Natural killer cell (primary cell): ENCODE measurements at regions not wholly inside any gene's neighbourhood (a gene's known extent, or its start where the extent isn't known, plus 50 kb on each side); places are given as distances from the start of the nearest gene placed in this dataset.

Experiments
- ATAC-seq, 3 donors: fragments of 150-1000 bp in 2 of 3; fragments of 200-7000 bp in 1 of 3; cut with Tn5 transposase; 1 replicate in 1 of 3; 2 replicates in 2 of 3; pipeline ENCODE4 v1.10.0; 2021; ENCODE audit warnings: mild to moderate bottlenecking in 2 of 3, moderate library complexity in 2 of 3
- DNase-seq, 2 donors: peaks; one replicate each; pipeline versions ENCODE4 v3.0.0 to v3.0.0-alpha.2; 2013 to 2021; ENCODE audit warnings: mixed read lengths in 1 of 2
- H3K27ac ChIP-seq: one replicate; pipeline ENCODE4 v1.5.1; 2013; ENCODE audit warnings: mild to moderate bottlenecking, low read length
- H3K27me3 ChIP-seq: one replicate; pipeline ENCODE4 v1.6.1; 2013; ENCODE audit warnings: low read length; ENCODE audit not compliant: control insufficient read depth, insufficient read depth
- H3K36me3 ChIP-seq: one replicate; pipeline ENCODE4 v1.6.1; 2013; ENCODE audit warnings: low read length; ENCODE audit not compliant: control insufficient read depth, insufficient read depth
- H3K4me1 ChIP-seq: one replicate; pipeline ENCODE4 v1.6.1; 2013; ENCODE audit warnings: low read length; ENCODE audit not compliant: control insufficient read depth, insufficient read depth
- H3K4me3 ChIP-seq: one replicate; pipeline ENCODE4 v1.5.1; 2013; ENCODE audit warnings: low read length
- H3K9me3 ChIP-seq: one replicate; pipeline ENCODE4 v1.6.1; 2013; ENCODE audit warnings: low read length; ENCODE audit not compliant: control insufficient read depth, insufficient read depth
- H3K27ac Mint-ChIP-seq, 2 donors: one replicate each; pipeline ENCODE4 v1.8.0; 2022; ENCODE audit warnings: mild to moderate bottlenecking in 2 of 2, mixed read lengths in 2 of 2, moderate library complexity in 1 of 2
- H3K27me3 Mint-ChIP-seq, 2 donors: one replicate each; pipeline ENCODE4 v1.8.0; 2022; ENCODE audit warnings: low read depth in 2 of 2, mixed read lengths in 2 of 2
- H3K36me3 Mint-ChIP-seq: one replicate; pipeline ENCODE4 v1.8.0; 2022; ENCODE audit warnings: mixed read lengths
- H3K4me1 Mint-ChIP-seq, 2 donors: one replicate each; pipeline ENCODE4 v1.8.0; 2022; ENCODE audit warnings: mixed read lengths in 2 of 2
- H3K4me3 Mint-ChIP-seq: one replicate; pipeline ENCODE4 v1.8.0; 2022; ENCODE audit warnings: mild to moderate bottlenecking, moderate library complexity, mixed read lengths
- H3K9me3 Mint-ChIP-seq, 2 donors: one replicate each; pipeline ENCODE4 v1.8.0; 2022; ENCODE audit warnings: mixed read lengths in 2 of 2
- WGBS: methylation state at CpG from one replicate; pipeline ENCODE4 v1.1.7; 2013; ENCODE audit warnings: missing lambda C conversion rate; ENCODE audit not compliant: insufficient coverage; 5-methylcytosine and 5-hydroxymethylcytosine counted together
- intact Hi-C: fragments of 100-400 bp; cut with micrococcal nuclease; formaldehyde crosslinking; loops from one replicate; pipeline ENCODE4 v1.14.2; 2022
- TF ChIP-seq, protein P1 (sequence below): fragments of 200-600 bp; IDR thresholded peaks from one replicate; pipeline ENCODE4 v1.8.0; 2022; ENCODE audit warnings: antibody characterized with exemption

DNA sequence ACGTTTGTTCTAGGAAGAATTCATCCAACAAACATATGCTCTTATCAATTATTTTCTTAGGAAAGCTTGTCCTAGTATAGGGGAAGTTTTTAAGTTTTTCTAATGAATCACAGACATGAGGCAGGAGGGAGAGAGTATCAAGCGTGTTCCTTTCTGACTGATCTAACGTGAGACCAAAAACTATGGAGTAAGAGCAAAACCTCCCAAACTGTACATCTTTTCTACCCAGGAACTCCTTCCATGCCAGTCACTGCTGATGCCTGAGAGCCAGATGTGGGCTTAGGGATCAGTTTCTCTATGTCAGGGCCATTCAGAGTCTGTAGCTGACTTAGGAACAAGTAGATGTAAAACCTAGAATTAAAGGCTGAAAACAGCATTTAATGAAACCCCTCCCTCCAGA, 51.7 kb upstream of the NFIB start:
- Histone ChIP-seq H3K4me1 (no peaks in the 10 kb centered on the region), H3K4me3 (no peak overlapping the region), H3K27ac (no peak overlapping the region), H3K36me3 (no peaks in the 10 kb centered on the region), H3K27me3 (peaks cover 3% of the 10 kb centered on the region), H3K9me3 (no peaks in the 10 kb centered on the region)
- no peak overlapping the region for H3K27ac Mint-ChIP-seq
- no peaks in the 10 kb centered on the region for H3K36me3 Mint-ChIP-seq
- WGBS = 71% methylated on average over 2 of the region's 3 CpGs
- TF ChIP-seq, protein P1, sequence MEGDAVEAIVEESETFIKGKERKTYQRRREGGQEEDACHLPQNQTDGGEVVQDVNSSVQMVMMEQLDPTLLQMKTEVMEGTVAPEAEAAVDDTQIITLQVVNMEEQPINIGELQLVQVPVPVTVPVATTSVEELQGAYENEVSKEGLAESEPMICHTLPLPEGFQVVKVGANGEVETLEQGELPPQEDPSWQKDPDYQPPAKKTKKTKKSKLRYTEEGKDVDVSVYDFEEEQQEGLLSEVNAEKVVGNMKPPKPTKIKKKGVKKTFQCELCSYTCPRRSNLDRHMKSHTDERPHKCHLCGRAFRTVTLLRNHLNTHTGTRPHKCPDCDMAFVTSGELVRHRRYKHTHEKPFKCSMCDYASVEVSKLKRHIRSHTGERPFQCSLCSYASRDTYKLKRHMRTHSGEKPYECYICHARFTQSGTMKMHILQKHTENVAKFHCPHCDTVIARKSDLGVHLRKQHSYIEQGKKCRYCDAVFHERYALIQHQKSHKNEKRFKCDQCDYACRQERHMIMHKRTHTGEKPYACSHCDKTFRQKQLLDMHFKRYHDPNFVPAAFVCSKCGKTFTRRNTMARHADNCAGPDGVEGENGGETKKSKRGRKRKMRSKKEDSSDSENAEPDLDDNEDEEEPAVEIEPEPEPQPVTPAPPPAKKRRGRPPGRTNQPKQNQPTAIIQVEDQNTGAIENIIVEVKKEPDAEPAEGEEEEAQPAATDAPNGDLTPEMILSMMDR = no peak
- DNase-seq = no peak
- H3K4me3 Mint-ChIP-seq = no peak overlapping the region
- intact Hi-C loops = no loop called here
- peaks cover 0 to 8% of the 10 kb centered on the region in 2 donors for H3K27me3 Mint-ChIP-seq
- H3K4me1 Mint-ChIP-seq = no peaks in the 10 kb centered on the region
- H3K9me3 Mint-ChIP-seq = peaks cover 0 to 7% of the 10 kb centered on the region in 2 donors
- ATAC-seq = no peak
